NCI-H2227 treated with DMSO at 0.1 percent for 48 hours (cell line): ENCODE measurements at regions not wholly inside any gene's neighbourhood (a gene's known extent, or its start where the extent isn't known, plus 50 kb on each side); places are given as distances from the start of the nearest gene placed in this dataset.
"Not testable (repeated sequence)": the region's sequence is repeated elsewhere in the genome, so short reads cannot be mapped to it uniquely, and the experiment has no call there.

ENCODE experiments used
- DNase-seq: peaks from one replicate; lab custom pipeline; 2025; lab: John Stamatoyannopoulos, UW

DNA sequence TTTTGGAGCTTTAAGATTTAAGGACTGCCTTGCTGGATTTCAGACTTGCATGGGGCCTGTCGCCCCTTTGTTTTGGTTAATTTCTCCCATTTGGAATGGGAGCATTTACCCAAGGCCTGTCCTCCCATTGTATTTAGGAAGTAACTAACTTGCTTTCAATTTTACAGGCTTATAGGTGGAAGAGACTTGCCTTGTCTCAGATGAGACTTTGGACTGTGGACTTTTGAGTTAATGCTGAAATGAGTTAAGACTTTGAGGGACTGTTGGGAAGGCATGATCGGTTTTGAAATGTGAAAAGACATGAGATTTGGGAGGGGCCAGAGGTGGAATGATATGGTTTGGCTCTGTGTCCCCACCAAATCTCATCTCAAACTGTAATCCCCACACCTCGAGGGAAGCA is 56.5 kb upstream of the TNFSF10 start:
- not testable (repeated sequence) for DNase-seq

DNA sequence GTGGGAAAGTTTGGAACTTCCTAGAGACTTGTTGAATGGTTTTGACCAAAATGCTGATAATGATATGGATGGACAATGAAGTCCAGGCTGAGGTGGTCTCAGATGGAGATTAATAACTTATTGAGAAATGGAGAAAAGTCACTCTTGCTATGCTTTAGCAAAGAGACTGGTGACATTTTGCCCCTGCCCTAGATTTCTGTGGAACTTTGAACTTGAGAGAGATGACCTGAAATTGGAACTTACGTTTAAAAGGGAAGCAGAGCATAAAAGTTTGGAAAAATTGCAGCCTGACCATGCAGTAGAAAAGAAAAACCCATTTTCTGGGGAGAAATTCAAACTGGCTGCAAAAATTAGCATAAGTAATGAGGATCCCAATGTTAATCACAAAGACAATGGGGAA is 55.5 kb upstream of the TNFSF10 start:
- DNase-seq, result not testable (repeated sequence)

DNA sequence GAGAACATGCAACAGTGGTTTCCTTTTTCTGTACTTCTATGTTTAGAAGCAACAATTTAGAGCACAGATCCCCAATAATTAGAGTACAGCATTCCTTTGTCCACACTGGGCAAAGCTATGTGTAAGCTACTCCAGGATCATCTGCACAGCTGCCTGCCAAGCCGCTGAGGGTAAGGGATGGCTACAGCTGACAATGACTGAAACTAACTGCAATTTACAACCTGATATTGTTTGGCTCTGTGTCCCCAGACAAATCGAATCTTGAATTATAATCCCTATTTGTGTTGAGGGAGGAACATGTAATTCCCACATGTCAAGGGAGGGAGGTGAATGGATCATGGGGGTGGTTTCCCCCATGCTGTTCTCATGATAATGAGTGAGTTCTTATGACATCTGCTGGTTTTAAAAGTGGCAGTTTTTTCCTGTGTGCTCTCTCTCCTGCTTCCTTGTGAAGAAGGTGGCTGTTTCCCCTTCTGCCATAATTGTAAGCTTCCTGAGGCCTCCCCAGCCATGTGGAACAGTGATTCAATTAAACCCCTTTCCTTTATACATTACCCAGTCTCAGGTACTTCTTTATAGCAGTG is 54.8 kb upstream of the TNFSF10 start:
- DNase-seq, result peak; percentile 39

DNA sequence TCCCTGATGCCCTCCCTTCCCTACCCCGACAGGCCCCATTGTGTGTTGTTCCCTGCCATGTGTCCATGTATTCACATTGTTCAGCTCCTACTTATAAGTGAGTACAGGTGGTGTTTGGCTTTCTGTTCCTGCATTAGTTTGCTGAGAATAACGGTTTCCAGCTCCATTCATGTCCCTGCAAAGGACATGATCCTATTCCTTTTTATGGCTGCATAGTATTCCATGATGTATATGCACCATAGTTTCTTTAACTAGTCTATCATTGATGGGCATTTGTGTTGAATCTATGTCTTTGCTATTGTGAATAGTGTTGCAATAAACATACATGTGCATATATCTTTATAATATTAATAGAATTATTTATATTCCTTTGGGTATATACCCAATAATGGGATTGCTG is 52.1 kb upstream of the TNFSF10 start:
- DNase-seq, result no peak

DNA sequence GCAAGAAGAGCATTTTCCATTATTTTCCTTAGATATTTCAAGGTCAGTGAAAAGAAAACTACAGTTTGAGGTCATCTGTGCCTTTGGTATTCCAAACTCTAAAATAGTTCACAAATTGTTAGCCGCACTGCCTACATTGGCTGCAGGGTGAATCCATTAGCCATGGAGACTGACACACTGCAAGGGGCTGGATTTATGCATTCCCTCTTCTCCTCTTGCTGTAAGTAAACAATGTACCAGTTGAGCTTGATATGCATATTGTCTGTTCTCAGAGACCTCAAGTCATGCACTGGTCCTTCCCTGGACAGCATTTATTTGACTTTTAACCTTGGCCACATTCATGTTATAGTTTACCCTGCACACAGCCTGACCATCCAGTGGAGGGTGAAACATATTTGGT is 50.2 kb upstream of the TNFSF10 start:
- DNase-seq, result no peak
